Sigmoid colon (tissue), 6 donors: ENCODE measurements at regions not wholly inside any gene's neighbourhood (a gene's known extent, or its start where the extent isn't known, plus 50 kb on each side); places are given as distances from the start of the nearest gene placed in this dataset.

Experiments
- DNase-seq: peaks from one replicate; pipeline ENCODE4 v3.0.0-alpha.2; 2019
- H3K27ac ChIP-seq, 4 donors: fragments of 200-600 bp; sonication (generic); one replicate each; pipeline ENCODE4 v1.5.1; 2016 to 2019; ENCODE audit warnings: mild to moderate bottlenecking in 1 of 4
- H3K27me3 ChIP-seq, 3 donors: fragments of 200-600 bp; sonication (generic); one replicate each; pipeline ENCODE4 v1.5.1; 2019; ENCODE audit warnings: mild to moderate bottlenecking in 1 of 3
- H3K36me3 ChIP-seq, 4 donors: fragments of 200-600 bp; sonication (generic); one replicate each; pipeline ENCODE4 v1.5.1; 2016 to 2019
- H3K4me1 ChIP-seq, 4 donors: fragments of 200-600 bp; sonication (generic); one replicate each; pipeline ENCODE4 v1.5.1; 2017 to 2019
- H3K4me3 ChIP-seq, 4 donors: fragments of 200-600 bp; sonication (generic); one replicate each; pipeline ENCODE4 v1.5.1; 2017 to 2019; ENCODE audit warnings: mild to moderate bottlenecking in 2 of 4, moderate library complexity in 1 of 4
- H3K9me3 ChIP-seq, 4 donors: fragments of 200-600 bp in 3 of 4; sonication (generic) in 3 of 4; one replicate each; pipeline versions ENCODE4 v1.5.1 to v1.6.1; 2013 to 2019
- EP300 ChIP-seq, 4 donors: sonication (generic); formaldehyde crosslinking; IDR thresholded peaks; one replicate each; pipeline ENCODE4 v1.6.1; 2017; ENCODE audit warnings: antibody characterized with exemption in 4 of 4
- POLR2A ChIP-seq, 2 donors: fragments of 450-650 bp; IDR thresholded peaks; one replicate each; pipeline ENCODE4 v1.6.1; 2016; ENCODE audit warnings: antibody characterized with exemption in 2 of 2, mild to moderate bottlenecking in 2 of 2, moderate library complexity in 2 of 2
- POLR2AphosphoS5 ChIP-seq, 4 donors: sonication (generic); formaldehyde crosslinking; IDR thresholded peaks; one replicate each; pipeline ENCODE4 v1.6.1; 2017; ENCODE audit warnings: antibody characterized with exemption in 4 of 4
- WGBS, 2 donors: extraction: QIAGEN DNeasy Blood & Tissue Kit; methylation state at CpG; one replicate each; pipeline ENCODE4 v1.1.7; 2013; 5-methylcytosine and 5-hydroxymethylcytosine counted together
- intact Hi-C: fragments of 100-400 bp; cut with DNase I; formaldehyde crosslinking; loops from one replicate; pipeline ENCODE4 v1.15.1; 2023
- TF ChIP-seq, protein P1 (sequence below), 4 experiments: fragments of 450-650 bp in 3 of 4; fragments of 200-600 bp in 1 of 4; IDR thresholded peaks; one replicate each; pipeline ENCODE4 v1.5.1; 2016 to 2019; ENCODE audit warnings: antibody characterized with exemption in 4 of 4, mild to moderate bottlenecking in 3 of 4, moderate library complexity in 2 of 4
- donor health status: healthy with polysubstance abuse.
- donor health status: healthy.

DNA sequence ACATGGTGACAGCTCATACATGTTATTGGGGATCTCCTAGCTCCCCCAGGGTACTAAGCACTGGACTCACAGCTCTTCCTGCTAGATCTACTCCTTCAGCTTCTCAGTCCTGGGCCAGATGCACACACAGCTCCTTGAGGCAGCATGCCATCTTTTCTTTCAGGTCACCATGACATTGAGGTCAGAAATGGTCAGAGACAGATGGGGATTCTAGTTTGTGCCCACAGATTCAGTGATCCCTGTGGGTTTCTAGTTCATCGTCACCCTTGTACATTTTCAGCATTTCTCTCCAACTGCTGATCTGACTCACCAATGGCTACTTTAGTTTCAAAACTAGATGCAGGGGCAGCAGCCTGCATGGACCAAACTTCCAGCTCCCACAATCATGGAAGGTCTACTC is 560.7 kb upstream of the PSMD7 start:
- TF ChIP-seq EP300 (IDR thresholded peaks at IDR 0.05) (no peak), POLR2AphosphoS5 (IDR thresholded peaks at IDR 0.05) (no peak), POLR2A (IDR thresholded peaks at IDR 0.05) (no peak)
- TF ChIP-seq, protein P1, sequence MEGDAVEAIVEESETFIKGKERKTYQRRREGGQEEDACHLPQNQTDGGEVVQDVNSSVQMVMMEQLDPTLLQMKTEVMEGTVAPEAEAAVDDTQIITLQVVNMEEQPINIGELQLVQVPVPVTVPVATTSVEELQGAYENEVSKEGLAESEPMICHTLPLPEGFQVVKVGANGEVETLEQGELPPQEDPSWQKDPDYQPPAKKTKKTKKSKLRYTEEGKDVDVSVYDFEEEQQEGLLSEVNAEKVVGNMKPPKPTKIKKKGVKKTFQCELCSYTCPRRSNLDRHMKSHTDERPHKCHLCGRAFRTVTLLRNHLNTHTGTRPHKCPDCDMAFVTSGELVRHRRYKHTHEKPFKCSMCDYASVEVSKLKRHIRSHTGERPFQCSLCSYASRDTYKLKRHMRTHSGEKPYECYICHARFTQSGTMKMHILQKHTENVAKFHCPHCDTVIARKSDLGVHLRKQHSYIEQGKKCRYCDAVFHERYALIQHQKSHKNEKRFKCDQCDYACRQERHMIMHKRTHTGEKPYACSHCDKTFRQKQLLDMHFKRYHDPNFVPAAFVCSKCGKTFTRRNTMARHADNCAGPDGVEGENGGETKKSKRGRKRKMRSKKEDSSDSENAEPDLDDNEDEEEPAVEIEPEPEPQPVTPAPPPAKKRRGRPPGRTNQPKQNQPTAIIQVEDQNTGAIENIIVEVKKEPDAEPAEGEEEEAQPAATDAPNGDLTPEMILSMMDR (IDR thresholded peaks at IDR 0.05) = no peak
- no peak overlapping the region for H3K27ac ChIP-seq
- no peak overlapping the region for H3K4me3 ChIP-seq
- H3K4me1 ChIP-seq = no peaks in the 10 kb centered on the region
- H3K27me3 ChIP-seq = no peaks in the 10 kb centered on the region
- intact Hi-C loops = no loop called here
- no peaks in the 10 kb centered on the region for H3K9me3 ChIP-seq
- 78 to 91% methylated on average over 1 of the region's 1 CpG for WGBS, 2 donors
- H3K36me3 ChIP-seq = no peaks in the 10 kb centered on the region
- DNase-seq = no peak

DNA sequence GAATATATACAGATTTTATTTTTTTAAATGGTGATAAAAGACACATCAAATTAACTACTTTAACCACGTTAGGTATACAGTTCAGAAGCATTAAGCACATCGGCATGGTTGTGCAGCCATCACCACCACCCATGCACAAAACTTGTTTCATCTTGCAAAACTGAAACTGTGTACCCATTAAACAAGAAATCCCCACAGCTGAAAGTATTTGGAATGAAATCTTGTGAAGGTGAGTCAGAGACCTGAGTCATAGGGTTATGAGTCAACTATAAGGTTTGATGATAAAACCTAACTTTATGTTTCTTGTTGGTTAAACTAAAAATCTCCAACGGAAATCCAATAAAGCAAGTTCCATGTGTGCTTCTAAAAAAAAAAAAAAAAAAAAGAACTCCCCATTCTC is 561.6 kb upstream of the PSMD7 start:
- DNase-seq = no peak
- intact Hi-C loops = no loop called here
- 64 to 77% methylated on average over 3 of the region's 3 CpGs for WGBS, 2 donors

DNA sequence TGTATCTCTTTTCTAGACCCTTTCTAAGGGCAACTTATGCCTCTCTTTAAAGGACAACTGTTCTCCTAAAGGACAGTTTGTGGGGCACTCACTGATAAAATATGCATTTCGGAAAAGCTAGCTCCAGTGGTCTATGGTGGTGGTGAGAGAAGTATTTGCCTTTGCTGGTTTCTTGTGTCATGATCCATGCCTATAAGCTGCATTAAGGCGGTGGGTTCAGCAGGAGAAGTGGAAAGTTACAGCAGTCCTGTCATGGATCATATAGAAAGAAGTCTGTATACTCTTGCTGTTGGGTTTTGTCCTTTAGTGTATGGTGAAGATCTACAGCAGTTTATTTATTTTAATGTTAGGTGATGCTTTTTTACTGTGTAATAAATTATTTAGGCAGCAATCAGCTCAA is 563.9 kb upstream of the PSMD7 start:
- TF ChIP-seq, protein P1 (IDR thresholded peaks at IDR 0.05) = no peak
- TF ChIP-seq EP300 (IDR thresholded peaks at IDR 0.05) (no peak), POLR2AphosphoS5 (IDR thresholded peaks at IDR 0.05) (no peak), POLR2A (IDR thresholded peaks at IDR 0.05) (no peak)
- Histone ChIP-seq H3K27ac (no peak overlapping the region), H3K27me3 (no peaks in the 10 kb centered on the region), H3K4me1 (no peaks in the 10 kb centered on the region), H3K36me3 (no peaks in the 10 kb centered on the region), H3K9me3 (no peaks in the 10 kb centered on the region), H3K4me3 (no peak overlapping the region)
- no peak for DNase-seq
- WGBS, 2 donors = 90% methylated on average over 2 of the region's 2 CpGs
- intact Hi-C loops = no loop called here

More for the DNA sequence above, 561.6 kb upstream of the PSMD7 start:
- H3K36me3 ChIP-seq = no peaks in the 10 kb centered on the region
- H3K4me1 ChIP-seq = no peaks in the 10 kb centered on the region
- TF ChIP-seq POLR2A (IDR thresholded peaks at IDR 0.05) (no peak), EP300 (IDR thresholded peaks at IDR 0.05) (no peak), POLR2AphosphoS5 (IDR thresholded peaks at IDR 0.05) (no peak)
- TF ChIP-seq, protein P1 (IDR thresholded peaks at IDR 0.05) = no peak
- no peaks in the 10 kb centered on the region for H3K9me3 ChIP-seq
- no peaks in the 10 kb centered on the region for H3K27me3 ChIP-seq
- no peak overlapping the region for H3K27ac ChIP-seq
- H3K4me3 ChIP-seq = no peak overlapping the region

DNA sequence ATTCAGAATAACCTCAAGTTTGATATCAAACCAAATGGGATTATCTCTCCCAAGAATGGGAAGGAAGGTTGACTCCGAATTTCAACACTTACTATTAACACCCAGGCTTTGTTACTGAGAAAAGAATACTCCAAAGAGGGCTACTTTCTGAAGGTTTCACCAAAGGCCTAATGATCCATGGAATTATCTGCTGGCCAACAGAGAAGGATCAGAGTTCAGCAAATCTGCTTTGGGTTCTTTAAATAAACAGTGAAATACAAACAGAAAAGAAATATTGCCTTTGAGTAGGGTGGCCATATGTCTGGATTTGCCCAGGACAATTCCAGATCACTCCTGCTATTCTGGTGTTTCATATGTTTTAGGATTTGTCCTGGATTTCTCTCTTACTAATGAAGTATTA is 564.5 kb upstream of the PSMD7 start:
- no peaks in the 10 kb centered on the region for H3K36me3 ChIP-seq
- intact Hi-C loops = no loop called here
- WGBS, 2 donors = 82% methylated on average over 1 of the region's 1 CpG

More for the DNA sequence above, 564.5 kb upstream of the PSMD7 start:
- DNase-seq = no peak
- no peaks in the 10 kb centered on the region for H3K27me3 ChIP-seq
- H3K27ac ChIP-seq = no peak overlapping the region
- TF ChIP-seq POLR2A (IDR thresholded peaks at IDR 0.05) (no peak), EP300 (IDR thresholded peaks at IDR 0.05) (no peak), POLR2AphosphoS5 (IDR thresholded peaks at IDR 0.05) (no peak)
- TF ChIP-seq, protein P1 (IDR thresholded peaks at IDR 0.05) = no peak
- no peak overlapping the region for H3K4me3 ChIP-seq
- no peaks in the 10 kb centered on the region for H3K9me3 ChIP-seq
- no peaks in the 10 kb centered on the region for H3K4me1 ChIP-seq
